IMR-90 (cell line): ENCODE measurements at regions not wholly inside any gene's neighbourhood (a gene's known extent, or its start where the extent isn't known, plus 50 kb on each side); places are given as distances from the start of the nearest gene placed in this dataset.

Experiments
- ATAC-seq: fragments of 200-7000 bp; cut with Tn5 transposase; 2 replicates; pipeline ENCODE4 v1.9.1; 2020; ENCODE audit warnings: low read depth, mild to moderate bottlenecking, moderate library complexity
- BruUV-seq: library from RNA; stranded (reverse); fragments of 400-500 nt; replicated peaks from 2 replicates; lab custom pipeline; 2021; lab: Mats Ljungman, UMichigan
- CTCF ChIA-PET: fragments of 300-600 bp; formaldehyde crosslinking; extraction: SDS; loops from one replicate; lab custom pipeline; 2021; ENCODE audit warnings: antibody characterized with exemption; lab: Yijun Ruan, JAX
- POLR2A ChIA-PET: fragments of 300-600 bp; sonication (Branson Sonifier 250); formaldehyde crosslinking; loops from one replicate; lab custom pipeline; 2022; ENCODE audit warnings: antibody characterized with exemption; ENCODE audit not compliant: unreplicated experiment; lab: Charles Lee
- DNase-seq: peaks from one replicate; pipeline ENCODE4 v3.0.0; 2013
- H2AFZ ChIP-seq: replicated peaks from 2 replicates; pipeline ENCODE3; 2013; ENCODE audit warnings: low read length, mild to moderate bottlenecking; ENCODE audit not compliant: poor library complexity
- H2AK5ac ChIP-seq: 2 replicates; pipeline ENCODE4 v1.6.1; 2013; ENCODE audit warnings: low read depth, low read length, inconsistent platforms
- H2AK9ac ChIP-seq: replicated peaks from 2 replicates; pipeline ENCODE3; 2013; ENCODE audit warnings: mild to moderate bottlenecking, low read depth, low read length, moderate library complexity; ENCODE audit not compliant: poor library complexity
- H2BK120ac ChIP-seq: 2 replicates; pipeline ENCODE4 v1.6.1; 2013; ENCODE audit warnings: low read depth, low read length, inconsistent platforms
- H2BK15ac ChIP-seq: 3 replicates; pipeline ENCODE4 v1.6.1; 2013; ENCODE audit warnings: low read depth, low read length, inconsistent platforms
- H2BK20ac ChIP-seq: 2 replicates; pipeline ENCODE4 v1.6.1; 2013; ENCODE audit warnings: low read depth, mild to moderate bottlenecking, inconsistent platforms, low read length, moderate library complexity
- H2BK5ac ChIP-seq: 2 replicates; pipeline ENCODE4 v1.6.1; 2013; ENCODE audit warnings: mild to moderate bottlenecking, low read depth, low read length, inconsistent platforms; ENCODE audit not compliant: poor library complexity, severe bottlenecking
- H3K14ac ChIP-seq: replicated peaks from 2 replicates; pipeline ENCODE4 v1.6.1; 2013; ENCODE audit warnings: low read depth, low read length, inconsistent platforms
- H3K18ac ChIP-seq: 2 replicates; pipeline ENCODE4 v1.6.1; 2013; ENCODE audit warnings: low read depth, low read length, control low read depth
- H3K23ac ChIP-seq: 2 replicates; pipeline ENCODE4 v1.6.1; 2013; ENCODE audit warnings: low read depth, low read length, inconsistent platforms
- H3K27ac ChIP-seq: 2 replicates; pipeline ENCODE4 v1.5.1; 2013; ENCODE audit warnings: mild to moderate bottlenecking, control low read depth, low read length; ENCODE audit not compliant: insufficient read depth
- H3K27me3 ChIP-seq: 2 replicates; pipeline ENCODE4 v1.6.1; 2013; ENCODE audit warnings: low read length; ENCODE audit not compliant: control insufficient read depth, insufficient read depth
- H3K36me3 ChIP-seq: 2 replicates; pipeline ENCODE4 v1.6.1; 2013; ENCODE audit warnings: low read length, mixed read lengths; ENCODE audit not compliant: control insufficient read depth, insufficient read depth
- H3K4ac ChIP-seq: 2 replicates; pipeline ENCODE4 v1.6.1; 2013; ENCODE audit warnings: low read depth, low read length, inconsistent platforms
- H3K4me1 ChIP-seq: 2 replicates; pipeline ENCODE4 v1.6.1; 2013; ENCODE audit warnings: low read length, mixed read lengths; ENCODE audit not compliant: control insufficient read depth, insufficient read depth
- H3K4me2 ChIP-seq: 2 replicates; pipeline ENCODE4 v1.6.1; 2013; ENCODE audit warnings: low read depth, mild to moderate bottlenecking, control low read depth, low read length, moderate library complexity
- H3K4me3 ChIP-seq: 2 replicates; pipeline ENCODE4 v1.5.1; 2013; ENCODE audit warnings: low read depth, mild to moderate bottlenecking, control low read depth, low read length, moderate library complexity; ENCODE audit not compliant: insufficient read depth
- H3K56ac ChIP-seq: 2 replicates; pipeline ENCODE4 v1.6.1; 2013; ENCODE audit warnings: low read length, inconsistent platforms; ENCODE audit not compliant: insufficient read depth; ENCODE audit errors: extremely low read depth
- H3K79me1 ChIP-seq, 2 experiments: 2 replicates each; pipeline ENCODE4 v1.6.1; 2013; ENCODE audit warnings: low read length in 2 of 2, inconsistent platforms in 1 of 2, low read depth in 1 of 2
- H3K9ac ChIP-seq: 2 replicates; pipeline ENCODE4 v1.6.1; 2013; ENCODE audit warnings: low read depth, low read length, control low read depth
- H3K9me1 ChIP-seq: 2 replicates; pipeline ENCODE4 v1.6.1; 2013; ENCODE audit warnings: low read length, inconsistent platforms; ENCODE audit not compliant: insufficient read depth
- H3K9me3 ChIP-seq: 2 replicates; pipeline ENCODE4 v1.6.1; 2013; ENCODE audit warnings: low read length; ENCODE audit not compliant: control insufficient read depth, insufficient read depth
- H4K20me1 ChIP-seq: 2 replicates; pipeline ENCODE4 v1.6.1; 2013; ENCODE audit warnings: low read length, inconsistent platforms; ENCODE audit not compliant: insufficient read depth
- H4K5ac ChIP-seq: 2 replicates; pipeline ENCODE4 v1.6.1; 2013; ENCODE audit warnings: mild to moderate bottlenecking, low read depth, low read length, control low read depth
- H4K8ac ChIP-seq, 2 experiments: 2 replicates each; pipeline ENCODE4 v1.6.1; 2013; ENCODE audit warnings: low read depth in 2 of 2, low read length in 2 of 2, control low read depth in 1 of 2, inconsistent platforms in 1 of 2
- H4K91ac ChIP-seq: 2 replicates; pipeline ENCODE4 v1.6.1; 2013; ENCODE audit warnings: low read depth, low read length, inconsistent platforms; ENCODE audit not compliant: insufficient read depth
- BHLHE40 ChIP-seq: fragments of 150-350 bp; IDR thresholded peaks from 2 replicates; pipeline ENCODE4 v1.6.1; 2016; ENCODE audit warnings: mild to moderate bottlenecking, low read depth, low read length
- CEBPB ChIP-seq: IDR thresholded peaks from 2 replicates; pipeline ENCODE4 v1.6.1; 2012; ENCODE audit warnings: low read depth, low read length, improper control_type of control experiment
- CHD1 ChIP-seq: IDR thresholded peaks from 2 replicates; pipeline ENCODE4 v1.6.1; 2012; ENCODE audit warnings: low read depth, low read length, improper control_type of control experiment
- FOS ChIP-seq: fragments of 150-350 bp; IDR thresholded peaks from 2 replicates; pipeline ENCODE4 v1.6.1; 2016; ENCODE audit warnings: low read depth, low read length
- MAFK ChIP-seq: IDR thresholded peaks from 2 replicates; pipeline ENCODE4 v1.6.1; 2012; ENCODE audit warnings: low read depth, low read length, improper control_type of control experiment
- MAZ ChIP-seq: IDR thresholded peaks from 2 replicates; pipeline ENCODE4 v1.6.1; 2012; ENCODE audit warnings: low read depth, mild to moderate bottlenecking, low read length, improper control_type of control experiment, moderate library complexity, borderline replicate concordance
- MXI1 ChIP-seq: IDR thresholded peaks from 2 replicates; pipeline ENCODE4 v1.6.1; 2012; ENCODE audit warnings: low read depth, mild to moderate bottlenecking, low read length, moderate library complexity, borderline replicate concordance
- NFE2L2 ChIP-seq: fragments of 150-350 bp; IDR thresholded peaks from 2 replicates; pipeline ENCODE4 v1.6.1; 2016; ENCODE audit warnings: low read depth, mild to moderate bottlenecking, low read length
- POLR2A ChIP-seq: IDR thresholded peaks from 2 replicates; pipeline ENCODE4 v1.6.1; 2012; ENCODE audit warnings: mild to moderate bottlenecking, low read depth, low read length
- RAD21 ChIP-seq: IDR thresholded peaks from 2 replicates; pipeline ENCODE4 v1.6.1; 2012; ENCODE audit warnings: low read length, improper control_type of control experiment
- RCOR1 ChIP-seq: IDR thresholded peaks from 2 replicates; pipeline ENCODE4 v1.6.1; 2012; ENCODE audit warnings: mild to moderate bottlenecking, low read length, improper control_type of control experiment; ENCODE audit not compliant: insufficient replicate concordance
- RFX5 ChIP-seq: IDR thresholded peaks from 2 replicates; pipeline ENCODE4 v1.8.0; 2012; ENCODE audit warnings: low read depth, mild to moderate bottlenecking, low read length, moderate library complexity
- SMC3 ChIP-seq: fragments of 150-350 bp; IDR thresholded peaks from 2 replicates; pipeline ENCODE4 v1.6.1; 2016; ENCODE audit warnings: low read depth, mild to moderate bottlenecking, antibody characterized with exemption, low read length, moderate library complexity
- WGBS, 2 experiments: methylation state at CpG; one replicate each; pipeline versions ENCODE4 v1.1.5 to v1.1.7; 2013; ENCODE audit warnings: missing lambda C conversion rate in 2 of 2; ENCODE audit not compliant: insufficient read length in 1 of 2; ENCODE audit errors: extremely low coverage in 2 of 2; 5-methylcytosine and 5-hydroxymethylcytosine counted together
- dilution Hi-C: fragments of 300-500 bp; cut with HindIII; formaldehyde crosslinking; loops from one replicate; pipeline ENCODE4 v1.14.3; 2018; ENCODE audit warnings: low sequenced_read_pairs; ENCODE audit not compliant: unreplicated experiment
- in situ Hi-C: fragments of 300-500 bp; cut with MboI; formaldehyde crosslinking; loops from 3 replicates; pipeline ENCODE4 v1.14.3; 2019; ENCODE audit warnings: low sequenced_read_pairs, inconsistent platforms, mixed read lengths
- intact Hi-C: fragments of 100-400 bp; cut with micrococcal nuclease; formaldehyde crosslinking; loops from 2 replicates; pipeline ENCODE4 v1.10.0; 2022
- TF ChIP-seq, protein P1 (sequence below): conservative IDR thresholded peaks from 2 replicates; pipeline ENCODE4 v1.5.1; 2012; ENCODE audit warnings: mild to moderate bottlenecking, low read depth, low read length, improper control_type of control experiment
- TF ChIP-seq, protein P2 (sequence below): fragments of 150-350 bp; IDR thresholded peaks from 2 replicates; pipeline ENCODE4 v1.6.1; 2017; ENCODE audit warnings: mild to moderate bottlenecking, antibody characterized with exemption, low read length, low read depth
- TF ChIP-seq, protein P3 (sequence below): fragments of 150-350 bp; IDR thresholded peaks from 2 replicates; pipeline ENCODE4 v1.6.1; 2016; ENCODE audit warnings: low read depth, mild to moderate bottlenecking, low read length, moderate library complexity, borderline replicate concordance

DNA sequence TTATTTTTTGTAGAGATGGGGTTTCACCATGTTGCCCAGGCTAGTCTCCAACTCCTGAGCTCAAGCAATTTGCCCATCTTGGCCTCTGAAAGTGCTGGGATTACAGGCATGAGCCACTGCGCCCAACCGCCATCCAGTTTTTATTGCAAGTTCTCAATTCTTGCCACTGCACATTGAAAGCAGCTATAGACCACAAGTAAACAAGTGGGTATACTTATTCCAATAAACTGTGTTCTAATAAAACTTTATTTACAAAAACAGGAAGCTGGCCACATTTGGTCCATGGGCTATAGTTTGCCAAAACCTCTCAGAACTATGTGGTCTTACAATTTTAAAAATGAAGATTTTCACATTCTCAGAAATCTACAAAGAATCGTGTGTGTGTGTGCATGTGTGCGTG is 313.6 kb upstream of the RASGEF1B start:
- Histone ChIP-seq H3K9me3 (no peaks in the 10 kb centered on the region), H3K79me1 (no peaks in the 10 kb centered on the region), H3K4ac (no peak overlapping the region), H3K56ac (no peak overlapping the region), H3K9me1 (no peaks in the 10 kb centered on the region), H2BK15ac (no peak overlapping the region), H3K27me3 (no peaks in the 10 kb centered on the region), H3K23ac (no peak overlapping the region), H4K5ac (no peak overlapping the region), H4K8ac (no peak overlapping the region), H3K27ac (no peak overlapping the region), H2AK5ac (no peak overlapping the region), H3K9ac (no peak overlapping the region), H2BK5ac (no peak overlapping the region), H3K36me3 (no peaks in the 10 kb centered on the region), H2AFZ (no peak overlapping the region), H3K18ac (no peak overlapping the region), H3K4me2 (no peak overlapping the region), H2AK9ac (no peak overlapping the region), H3K14ac (no peak overlapping the region), H2BK20ac (no peak overlapping the region), H4K91ac (no peak overlapping the region), H3K4me1 (no peaks in the 10 kb centered on the region), H4K20me1 (no peaks in the 10 kb centered on the region), H2BK120ac (no peak overlapping the region), H3K4me3 (no peak overlapping the region)
- no TSS peak for BruUV-seq
- ATAC-seq (no peak), DNase-seq (no peak)
- dilution Hi-C loops (no loop called here), intact Hi-C loops (no loop called here), in situ Hi-C loops (no loop called here)
- no CpG with 5 or more reads among the region's 4 CpGs for WGBS, 2 experiments
- CTCF ChIA-PET, result interaction anchor here (0.6 kb wide), 1 partner anchor 286 kb away, joined by 3 read pairs; no protein-coding TSS in a partner anchor
- POLR2A ChIA-PET, result no interaction called here
- TF ChIP-seq CHD1, result no peak
- no peak for TF ChIP-seq NFE2L2
- TF ChIP-seq CEBPB, result no peak
- TF ChIP-seq, protein P1, sequence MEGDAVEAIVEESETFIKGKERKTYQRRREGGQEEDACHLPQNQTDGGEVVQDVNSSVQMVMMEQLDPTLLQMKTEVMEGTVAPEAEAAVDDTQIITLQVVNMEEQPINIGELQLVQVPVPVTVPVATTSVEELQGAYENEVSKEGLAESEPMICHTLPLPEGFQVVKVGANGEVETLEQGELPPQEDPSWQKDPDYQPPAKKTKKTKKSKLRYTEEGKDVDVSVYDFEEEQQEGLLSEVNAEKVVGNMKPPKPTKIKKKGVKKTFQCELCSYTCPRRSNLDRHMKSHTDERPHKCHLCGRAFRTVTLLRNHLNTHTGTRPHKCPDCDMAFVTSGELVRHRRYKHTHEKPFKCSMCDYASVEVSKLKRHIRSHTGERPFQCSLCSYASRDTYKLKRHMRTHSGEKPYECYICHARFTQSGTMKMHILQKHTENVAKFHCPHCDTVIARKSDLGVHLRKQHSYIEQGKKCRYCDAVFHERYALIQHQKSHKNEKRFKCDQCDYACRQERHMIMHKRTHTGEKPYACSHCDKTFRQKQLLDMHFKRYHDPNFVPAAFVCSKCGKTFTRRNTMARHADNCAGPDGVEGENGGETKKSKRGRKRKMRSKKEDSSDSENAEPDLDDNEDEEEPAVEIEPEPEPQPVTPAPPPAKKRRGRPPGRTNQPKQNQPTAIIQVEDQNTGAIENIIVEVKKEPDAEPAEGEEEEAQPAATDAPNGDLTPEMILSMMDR, result no peak
- TF ChIP-seq RCOR1, result no peak
- TF ChIP-seq FOS, result no peak
- TF ChIP-seq MXI1, result no peak
- TF ChIP-seq RFX5, result no peak
- no peak for TF ChIP-seq RAD21
- TF ChIP-seq MAZ, result no peak
- no peak for TF ChIP-seq SMC3
- no peak for TF ChIP-seq POLR2A
- TF ChIP-seq, protein P2, sequence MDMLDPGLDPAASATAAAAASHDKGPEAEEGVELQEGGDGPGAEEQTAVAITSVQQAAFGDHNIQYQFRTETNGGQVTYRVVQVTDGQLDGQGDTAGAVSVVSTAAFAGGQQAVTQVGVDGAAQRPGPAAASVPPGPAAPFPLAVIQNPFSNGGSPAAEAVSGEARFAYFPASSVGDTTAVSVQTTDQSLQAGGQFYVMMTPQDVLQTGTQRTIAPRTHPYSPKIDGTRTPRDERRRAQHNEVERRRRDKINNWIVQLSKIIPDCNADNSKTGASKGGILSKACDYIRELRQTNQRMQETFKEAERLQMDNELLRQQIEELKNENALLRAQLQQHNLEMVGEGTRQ, result no peak
- no peak for TF ChIP-seq MAFK
- TF ChIP-seq, protein P3, sequence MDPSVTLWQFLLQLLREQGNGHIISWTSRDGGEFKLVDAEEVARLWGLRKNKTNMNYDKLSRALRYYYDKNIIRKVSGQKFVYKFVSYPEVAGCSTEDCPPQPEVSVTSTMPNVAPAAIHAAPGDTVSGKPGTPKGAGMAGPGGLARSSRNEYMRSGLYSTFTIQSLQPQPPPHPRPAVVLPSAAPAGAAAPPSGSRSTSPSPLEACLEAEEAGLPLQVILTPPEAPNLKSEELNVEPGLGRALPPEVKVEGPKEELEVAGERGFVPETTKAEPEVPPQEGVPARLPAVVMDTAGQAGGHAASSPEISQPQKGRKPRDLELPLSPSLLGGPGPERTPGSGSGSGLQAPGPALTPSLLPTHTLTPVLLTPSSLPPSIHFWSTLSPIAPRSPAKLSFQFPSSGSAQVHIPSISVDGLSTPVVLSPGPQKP, result no peak
- no peak for TF ChIP-seq BHLHE40
